Activated T-helper 1 cell treated with anti-CD3 and anti-CD28 coated beads, Interleukin-12 subunit alpha, Interleukin-12 subunit beta, Interleukin-2, Interleukin-4 antibody, amounts not matched to agents 30 ng/mL and 10 ng/mL and 1 ng/mL, durations not matched to agents 14 hours and 24 hours and 36 hours (primary cell): ENCODE measurements at regions not wholly inside any gene's neighbourhood (a gene's known extent, or its start where the extent isn't known, plus 50 kb on each side); places are given as distances from the start of the nearest gene placed in this dataset.

ENCODE experiments used
- DNase-seq: peaks from one replicate; pipeline ENCODE4 v3.0.0; 2021; ENCODE audit warnings: low spot score
- H3K27ac Mint-ChIP-seq: one replicate; pipeline ENCODE4 v1.8.0; 2021; ENCODE audit warnings: mild to moderate bottlenecking, mixed read lengths
- H3K27me3 Mint-ChIP-seq: one replicate; pipeline ENCODE4 v1.8.0; 2022; ENCODE audit warnings: mild to moderate bottlenecking, moderate library complexity, mixed read lengths; ENCODE audit not compliant: insufficient read depth
- H3K36me3 Mint-ChIP-seq: one replicate; pipeline ENCODE4 v1.8.0; 2021; ENCODE audit warnings: low read depth, mixed read lengths
- H3K4me1 Mint-ChIP-seq: one replicate; pipeline ENCODE4 v1.8.0; 2021; ENCODE audit warnings: low read depth, mixed read lengths
- H3K4me3 Mint-ChIP-seq: one replicate; pipeline ENCODE4 v1.8.0; 2021; ENCODE audit warnings: mild to moderate bottlenecking, moderate library complexity, mixed read lengths
- H3K9me3 Mint-ChIP-seq: one replicate; pipeline ENCODE4 v1.8.0; 2021; ENCODE audit warnings: mixed read lengths
- intact Hi-C: fragments of 100-400 bp; cut with micrococcal nuclease; formaldehyde crosslinking; loops from one replicate; pipeline ENCODE4 v1.15.1; 2024

GRCh38 chr5:39714036-39714698 is 289.4 kb upstream of the DAB2 start:
- H3K27ac Mint-ChIP-seq: no peak overlapping the region
- peaks cover 5% of the 10 kb centered on the region for H3K27me3 Mint-ChIP-seq
- intact Hi-C loops: loop anchor here (1.0 to 10.0 kb wide), 6 partner anchors 132 to 1165 kb away; no protein-coding TSS in a partner anchor
- no peaks in the 10 kb centered on the region for H3K9me3 Mint-ChIP-seq
- no peaks in the 10 kb centered on the region for H3K36me3 Mint-ChIP-seq
- H3K4me1 Mint-ChIP-seq: no peaks in the 10 kb centered on the region
- DNase-seq: no peak
- no peak overlapping the region for H3K4me3 Mint-ChIP-seq

- Mint-ChIP-seq H3K27ac (no peak overlapping the region), H3K4me1 (no peaks in the 10 kb centered on the region)
- intact Hi-C loops: loop anchor here (5.0 to 10.0 kb wide), 2 partner anchors 131 to 671 kb away; no protein-coding TSS in a partner anchor
Measured at GRCh38 chr5:39713250-39713916, 288.6 kb upstream of the DAB2 start.

DNA sequence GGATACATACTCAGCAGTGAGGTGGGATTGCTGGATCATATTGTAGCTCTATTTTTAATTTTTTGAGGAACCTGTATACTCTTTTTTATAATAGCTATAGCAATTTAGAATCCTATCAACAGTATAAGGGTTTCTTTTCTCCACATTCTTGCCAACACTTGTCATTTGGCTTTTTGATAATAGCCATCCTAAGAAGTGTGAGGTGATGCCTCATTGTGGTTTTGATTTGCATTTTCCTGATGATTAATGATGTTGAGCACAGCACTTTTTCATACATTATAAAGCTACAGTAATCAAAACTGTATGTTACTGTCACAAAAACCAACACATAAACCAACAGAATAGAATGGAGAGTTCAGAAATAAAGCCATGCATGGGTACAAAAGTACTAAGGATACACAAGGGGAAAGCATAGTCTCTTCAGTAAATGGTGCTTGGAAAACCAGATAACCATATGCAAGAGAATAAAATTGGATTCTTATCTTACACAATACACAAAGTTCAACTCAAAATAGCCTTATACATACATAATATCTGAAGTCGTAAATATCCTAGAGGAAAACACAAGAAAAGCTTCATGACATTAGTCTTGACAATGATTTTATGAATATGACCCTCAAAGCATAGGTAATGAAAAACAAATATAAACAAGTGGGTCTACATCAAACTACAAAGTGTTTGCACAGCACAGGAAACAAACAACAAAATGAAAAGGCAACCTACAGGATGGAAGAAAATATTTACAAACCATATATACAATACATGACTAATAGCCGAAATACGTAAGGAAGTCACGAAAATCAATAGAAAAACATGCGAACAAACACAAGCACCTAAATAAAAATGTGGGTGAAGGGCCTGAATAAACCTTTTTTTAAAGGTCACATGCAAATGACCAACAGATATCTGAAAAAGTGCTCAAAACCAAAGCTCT is 287.8 kb upstream of the DAB2 start:
- H3K4me3 Mint-ChIP-seq: no peak overlapping the region
- H3K4me1 Mint-ChIP-seq: no peaks in the 10 kb centered on the region
- intact Hi-C loops: loop anchor here (5.0 to 10.0 kb wide), 2 partner anchors 130 to 672 kb away; no protein-coding TSS in a partner anchor
- no peak for DNase-seq
- H3K9me3 Mint-ChIP-seq: no peaks in the 10 kb centered on the region
- H3K27ac Mint-ChIP-seq: no peak overlapping the region
- H3K36me3 Mint-ChIP-seq: no peaks in the 10 kb centered on the region
- peaks cover 5% of the 10 kb centered on the region for H3K27me3 Mint-ChIP-seq

More at GRCh38 chr5:39713250-39713916, 288.6 kb upstream of the DAB2 start:
- Mint-ChIP-seq H3K4me3 (no peak overlapping the region), H3K27me3 (peaks cover 5% of the 10 kb centered on the region), H3K36me3 (no peaks in the 10 kb centered on the region), H3K9me3 (no peaks in the 10 kb centered on the region)
- DNase-seq: no peak

DNA sequence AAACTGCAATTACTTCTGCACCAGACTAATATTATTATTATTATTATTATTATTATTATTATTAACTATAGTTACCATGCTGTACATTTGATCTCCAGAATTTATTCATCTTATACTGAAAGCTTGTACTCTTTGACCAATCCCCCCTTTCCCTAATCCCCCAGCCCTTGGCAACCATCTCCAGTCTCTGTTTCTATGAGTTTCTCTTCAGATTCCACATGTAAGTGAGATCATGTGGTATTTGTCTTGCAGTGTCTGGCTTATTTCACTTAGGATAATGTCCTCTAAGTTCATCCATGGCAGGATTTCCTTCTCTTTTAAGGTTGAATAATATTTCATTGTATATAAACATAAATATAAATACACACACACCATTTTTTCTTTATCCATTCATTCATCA is 287.0 kb upstream of the DAB2 start:
- intact Hi-C loops: loop anchor here (5.0 to 10.0 kb wide), 2 partner anchors 130 to 673 kb away; no protein-coding TSS in a partner anchor
- Mint-ChIP-seq H3K27ac (no peak overlapping the region), H3K36me3 (no peaks in the 10 kb centered on the region), H3K9me3 (no peaks in the 10 kb centered on the region), H3K27me3 (peaks cover 5% of the 10 kb centered on the region), H3K4me3 (no peak overlapping the region), H3K4me1 (no peaks in the 10 kb centered on the region)
- no peak for DNase-seq

- no peaks in the 10 kb centered on the region for H3K9me3 Mint-ChIP-seq
- H3K27me3 Mint-ChIP-seq: peaks cover 5% of the 10 kb centered on the region
- H3K27ac Mint-ChIP-seq: no peak overlapping the region
- H3K4me3 Mint-ChIP-seq: no peak overlapping the region
- H3K4me1 Mint-ChIP-seq: no peaks in the 10 kb centered on the region
- intact Hi-C loops: no loop called here
- H3K36me3 Mint-ChIP-seq: no peaks in the 10 kb centered on the region
- DNase-seq: no peak
Measured at GRCh38 chr5:39709032-39709431, 284.3 kb upstream of the DAB2 start.

- Mint-ChIP-seq H3K27ac (no peak overlapping the region), H3K4me1 (no peaks in the 10 kb centered on the region), H3K27me3 (peaks cover under 1% of the 10 kb centered on the region), H3K4me3 (no peak overlapping the region), H3K36me3 (no peaks in the 10 kb centered on the region), H3K9me3 (no peaks in the 10 kb centered on the region)
- no peak for DNase-seq
- intact Hi-C loops: no loop called here
Measured at GRCh38 chr5:39702928-39703327, 278.1 kb upstream of the DAB2 start.

DNA sequence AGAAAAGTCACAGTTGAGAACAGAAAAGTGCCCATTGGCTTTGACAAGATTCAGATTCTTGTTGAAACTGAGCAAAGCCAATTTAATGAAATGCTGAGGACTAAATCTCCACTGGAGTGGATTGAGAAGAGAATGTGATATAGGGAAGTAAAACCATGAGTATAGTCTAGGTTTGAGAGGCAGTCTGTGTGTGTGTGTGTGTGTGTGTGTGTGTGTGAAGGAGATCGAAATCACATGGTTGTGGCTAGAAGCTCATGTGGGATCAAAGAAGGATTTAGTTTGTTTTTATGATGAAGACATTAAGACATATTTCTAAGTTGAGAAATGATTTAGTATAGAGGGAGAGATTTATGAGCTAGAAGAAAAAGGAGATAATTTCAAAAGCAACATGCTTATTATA is 275.7 kb upstream of the DAB2 start:
- H3K27ac Mint-ChIP-seq: no peak overlapping the region
- peaks cover 2% of the 10 kb centered on the region for H3K27me3 Mint-ChIP-seq
- no peaks in the 10 kb centered on the region for H3K9me3 Mint-ChIP-seq
- no peaks in the 10 kb centered on the region for H3K36me3 Mint-ChIP-seq
- no peak for DNase-seq
- H3K4me1 Mint-ChIP-seq: no peaks in the 10 kb centered on the region
- no peak overlapping the region for H3K4me3 Mint-ChIP-seq
- intact Hi-C loops: no loop called here

GRCh38 chr5:39698838-39699560 is 274.2 kb upstream of the DAB2 start:
- DNase-seq: no peak
- H3K27me3 Mint-ChIP-seq: peaks cover 2% of the 10 kb centered on the region
- intact Hi-C loops: no loop called here
- H3K9me3 Mint-ChIP-seq: no peaks in the 10 kb centered on the region
- H3K36me3 Mint-ChIP-seq: no peaks in the 10 kb centered on the region
- no peak overlapping the region for H3K4me3 Mint-ChIP-seq
- no peaks in the 10 kb centered on the region for H3K4me1 Mint-ChIP-seq
- no peak overlapping the region for H3K27ac Mint-ChIP-seq

- Mint-ChIP-seq H3K4me1 (no peaks in the 10 kb centered on the region), H3K27me3 (peaks cover 2% of the 10 kb centered on the region), H3K9me3 (no peaks in the 10 kb centered on the region), H3K27ac (no peak overlapping the region), H3K36me3 (no peaks in the 10 kb centered on the region), H3K4me3 (no peak overlapping the region)
- no peak for DNase-seq
- intact Hi-C loops: no loop called here
Measured at GRCh38 chr5:39697881-39698280, 273.1 kb upstream of the DAB2 start.

- DNase-seq: no peak
- H3K4me3 Mint-ChIP-seq: no peak overlapping the region
- H3K36me3 Mint-ChIP-seq: no peaks in the 10 kb centered on the region
- H3K27ac Mint-ChIP-seq: no peak overlapping the region
- H3K27me3 Mint-ChIP-seq: peaks cover 2% of the 10 kb centered on the region
- H3K9me3 Mint-ChIP-seq: no peaks in the 10 kb centered on the region
- intact Hi-C loops: no loop called here
- no peaks in the 10 kb centered on the region for H3K4me1 Mint-ChIP-seq
Measured at GRCh38 chr5:39696672-39697398, 272.1 kb upstream of the DAB2 start.

GRCh38 chr5:39691993-39692392 is 267.2 kb upstream of the DAB2 start:
- Mint-ChIP-seq H3K4me1 (no peaks in the 10 kb centered on the region), H3K36me3 (no peaks in the 10 kb centered on the region), H3K9me3 (no peaks in the 10 kb centered on the region), H3K4me3 (no peak overlapping the region), H3K27ac (no peak overlapping the region), H3K27me3 (no peaks in the 10 kb centered on the region)
- no peak for DNase-seq
- intact Hi-C loops: no loop called here

- Mint-ChIP-seq H3K27ac (no peak overlapping the region), H3K4me3 (no peak overlapping the region), H3K9me3 (no peaks in the 10 kb centered on the region), H3K36me3 (no peaks in the 10 kb centered on the region), H3K4me1 (no peaks in the 10 kb centered on the region), H3K27me3 (no peaks in the 10 kb centered on the region)
- DNase-seq: no peak
- intact Hi-C loops: no loop called here
Measured at GRCh38 chr5:39691136-39691535, 266.4 kb upstream of the DAB2 start.
